Esophagus muscularis mucosa (tissue), 3 donors: ENCODE measurements at regions not wholly inside any gene's neighbourhood (a gene's known extent, or its start where the extent isn't known, plus 50 kb on each side); places are given as distances from the start of the nearest gene placed in this dataset.
"Not testable (repeated sequence)": the region's sequence is repeated elsewhere in the genome, so short reads cannot be mapped to it uniquely, and the experiment has no call there.

ENCODE experiments used
- POLR2A ChIP-seq: fragments of 450-650 bp; IDR thresholded peaks from one replicate; pipeline ENCODE4 v1.6.1; 2017; ENCODE audit warnings: antibody characterized with exemption, moderate library complexity, mild to moderate bottlenecking, low read depth
- POLR2AphosphoS5 ChIP-seq, 2 donors: sonication (generic); formaldehyde crosslinking; IDR thresholded peaks; one replicate each; pipeline ENCODE4 v1.6.1; 2017; ENCODE audit warnings: antibody characterized with exemption in 2 of 2
- TF ChIP-seq, protein P1 (sequence below), 3 experiments: fragments of 200-600 bp in 2 of 3; fragments of 450-650 bp in 1 of 3; sonication (generic) in 2 of 3; IDR thresholded peaks; one replicate each; pipeline ENCODE4 v1.5.1; 2017 to 2019; ENCODE audit warnings: antibody characterized with exemption in 3 of 3, mild to moderate bottlenecking in 2 of 3, moderate library complexity in 1 of 3

DNA sequence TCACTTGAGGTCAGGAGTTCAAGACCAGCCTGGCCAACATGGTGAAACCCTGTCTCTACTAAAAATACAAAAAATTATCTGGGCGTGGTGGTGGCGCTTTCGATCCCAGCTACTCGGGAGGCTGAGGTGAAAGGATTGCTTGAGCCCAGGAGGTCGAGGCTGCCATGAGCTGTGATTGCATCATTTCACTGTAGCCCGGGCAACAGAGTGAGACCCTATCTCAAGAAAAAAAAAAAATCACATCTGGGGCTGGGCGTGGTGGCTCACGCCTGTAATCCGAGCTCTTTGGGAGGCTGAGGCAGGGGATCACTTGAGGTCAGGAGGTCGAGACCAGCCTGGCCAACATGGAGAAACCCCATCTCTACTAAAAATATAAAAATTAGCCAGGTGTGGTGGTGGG lies 187.8 kb downstream of the FAM43A start:
- TF ChIP-seq POLR2AphosphoS5 (IDR thresholded peaks at IDR 0.05); POLR2A: not testable (repeated sequence)
- TF ChIP-seq, protein P1, sequence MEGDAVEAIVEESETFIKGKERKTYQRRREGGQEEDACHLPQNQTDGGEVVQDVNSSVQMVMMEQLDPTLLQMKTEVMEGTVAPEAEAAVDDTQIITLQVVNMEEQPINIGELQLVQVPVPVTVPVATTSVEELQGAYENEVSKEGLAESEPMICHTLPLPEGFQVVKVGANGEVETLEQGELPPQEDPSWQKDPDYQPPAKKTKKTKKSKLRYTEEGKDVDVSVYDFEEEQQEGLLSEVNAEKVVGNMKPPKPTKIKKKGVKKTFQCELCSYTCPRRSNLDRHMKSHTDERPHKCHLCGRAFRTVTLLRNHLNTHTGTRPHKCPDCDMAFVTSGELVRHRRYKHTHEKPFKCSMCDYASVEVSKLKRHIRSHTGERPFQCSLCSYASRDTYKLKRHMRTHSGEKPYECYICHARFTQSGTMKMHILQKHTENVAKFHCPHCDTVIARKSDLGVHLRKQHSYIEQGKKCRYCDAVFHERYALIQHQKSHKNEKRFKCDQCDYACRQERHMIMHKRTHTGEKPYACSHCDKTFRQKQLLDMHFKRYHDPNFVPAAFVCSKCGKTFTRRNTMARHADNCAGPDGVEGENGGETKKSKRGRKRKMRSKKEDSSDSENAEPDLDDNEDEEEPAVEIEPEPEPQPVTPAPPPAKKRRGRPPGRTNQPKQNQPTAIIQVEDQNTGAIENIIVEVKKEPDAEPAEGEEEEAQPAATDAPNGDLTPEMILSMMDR (IDR thresholded peaks at IDR 0.05), result not testable (repeated sequence)
